Heart right ventricle (tissue), 16 donors: ENCODE measurements at regions not wholly inside any gene's neighbourhood (a gene's known extent, or its start where the extent isn't known, plus 50 kb on each side); places are given as distances from the start of the nearest gene placed in this dataset.

ENCODE experiments used
- ATAC-seq, 8 donors: fragments of 200-7000 bp; cut with Tn5 transposase; one replicate each; pipeline ENCODE4 v1.9.1; 2020; ENCODE audit warnings: mild to moderate bottlenecking in 8 of 8, moderate library complexity in 8 of 8, moderate number of reproducible peaks in 1 of 8
- DNase-seq, 2 donors: peaks; one replicate each; pipeline ENCODE4 v3.0.0-alpha.2; 2020
- H3K27ac ChIP-seq, 10 donors: fragments of 200-600 bp; sonication (generic) in 2 of 10; one replicate each; pipeline versions ENCODE4 v1.5.0 to v1.8.0; 2020 to 2022; ENCODE audit warnings: mild to moderate bottlenecking in 3 of 10
- H3K27me3 ChIP-seq, 7 donors: fragments of 200-600 bp; one replicate each; pipeline ENCODE4 v1.8.0; 2021 to 2022; ENCODE audit warnings: mild to moderate bottlenecking in 2 of 7
- H3K36me3 ChIP-seq, 9 donors: fragments of 200-600 bp; sonication (generic) in 1 of 9; one replicate each; pipeline versions ENCODE4 v1.5.0 to v1.8.0; 2020 to 2022; ENCODE audit warnings: mild to moderate bottlenecking in 2 of 9
- H3K4me1 ChIP-seq, 9 donors: fragments of 200-600 bp; sonication (generic) in 1 of 9; one replicate each; pipeline versions ENCODE4 v1.5.0 to v1.8.0; 2020 to 2022; ENCODE audit warnings: mild to moderate bottlenecking in 4 of 9
- H3K4me3 ChIP-seq, 10 donors: fragments of 200-600 bp; sonication (generic) in 2 of 10; one replicate each; pipeline versions ENCODE4 v1.5.0 to v1.8.0; 2020 to 2022; ENCODE audit warnings: mild to moderate bottlenecking in 7 of 10, moderate library complexity in 2 of 10
- H3K9me3 ChIP-seq, 11 donors: fragments of 200-600 bp in 10 of 11; sonication (generic) in 2 of 11; one replicate each; pipeline versions ENCODE4 v1.5.0 to v1.8.0; 2013 to 2022; ENCODE audit warnings: mild to moderate bottlenecking in 2 of 11, control low read depth in 1 of 11, moderate library complexity in 1 of 11
- WGBS, 2 donors: extraction: QIAGEN DNeasy Blood & Tissue Kit; methylation state at CpG; one replicate each; pipeline ENCODE4 v1.1.7; 2013; ENCODE audit warnings: inconsistent platforms in 1 of 2; 5-methylcytosine and 5-hydroxymethylcytosine counted together
- intact Hi-C, 10 donors: fragments of 100-400 bp; cut with DNase I; formaldehyde crosslinking; loops; one replicate each; pipeline versions ENCODE4 v1.11.1 to v1.14.2; 2022
- TF ChIP-seq, protein P1 (sequence below), 9 donors: fragments of 200-600 bp; sonication (generic) in 2 of 9; IDR thresholded peaks; one replicate each; pipeline versions ENCODE4 v1.5.0 to v1.8.0; 2021 to 2022; ENCODE audit warnings: antibody characterized with exemption in 9 of 9, mild to moderate bottlenecking in 5 of 9, moderate library complexity in 1 of 9
- donor health status: Arrhythmogenic right ventricular cardiomyopathy.
- donor health status: ischemic (EF 13 %, LVEDD 7.1; RV severe dilation, severe dysfunction).
- donor health status: healthy with polysubstance abuse.
- donor health status: DM: no; HTN: yes; CAD: no.
- donor health status: DM: no; HTN: no; CAD: no.
- donor health status: ischemic (EF 25% LVEDD 6.9; RV normal size, moderate dysfunction).
- donor health status: ischemic (EF 25% LVEDD 5.7; RV mildly dilated, moderate dysfunction).
- donor health status: healthy.
- donor health status: DM: yes; HTN: yes; CAD: no.
- donor health status: Ischemic cardiomyopathy.
- donor health status: ischemic (EF 35%, LVEDD 5.7; RV mildly dilated, moderate dysfunction).
- donor health status: nonischemic (EF 11% LVEDD 7.7; RV severe dilation, severe dysfunction).
- donor health status: DM: yes; HTN: yes; CAD: no.
- donor health status: PGD.
- donor health status: ischemic (EF 29% LVEDD 5.4; RV normal size, mild dysfunction).
- donor health status: nonischemic (EF 23%, LVEDD 6.1; RV moderate dilation, normal function).

DNA sequence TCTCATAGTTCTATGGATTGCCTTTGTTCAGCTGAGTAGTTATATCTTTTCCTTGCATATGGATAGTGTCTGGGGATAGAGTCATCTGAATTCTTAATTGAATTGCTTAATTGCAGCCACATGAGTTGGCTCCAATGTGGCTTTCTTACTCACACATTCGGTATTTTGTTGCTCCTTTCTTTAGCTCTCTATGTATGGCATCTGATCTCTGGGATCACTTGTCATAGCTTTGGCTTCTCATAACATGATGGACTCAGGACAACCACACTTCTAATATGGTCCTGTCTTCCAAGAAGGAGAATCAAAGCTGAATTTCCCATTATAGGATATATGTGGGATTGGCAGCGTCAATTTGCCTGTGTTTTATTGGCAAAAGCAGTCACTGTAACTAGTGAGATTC is 716.2 kb downstream of the NCAM2 start:
- intact Hi-C loops, result no loop called here
- no peak for ATAC-seq

DNA sequence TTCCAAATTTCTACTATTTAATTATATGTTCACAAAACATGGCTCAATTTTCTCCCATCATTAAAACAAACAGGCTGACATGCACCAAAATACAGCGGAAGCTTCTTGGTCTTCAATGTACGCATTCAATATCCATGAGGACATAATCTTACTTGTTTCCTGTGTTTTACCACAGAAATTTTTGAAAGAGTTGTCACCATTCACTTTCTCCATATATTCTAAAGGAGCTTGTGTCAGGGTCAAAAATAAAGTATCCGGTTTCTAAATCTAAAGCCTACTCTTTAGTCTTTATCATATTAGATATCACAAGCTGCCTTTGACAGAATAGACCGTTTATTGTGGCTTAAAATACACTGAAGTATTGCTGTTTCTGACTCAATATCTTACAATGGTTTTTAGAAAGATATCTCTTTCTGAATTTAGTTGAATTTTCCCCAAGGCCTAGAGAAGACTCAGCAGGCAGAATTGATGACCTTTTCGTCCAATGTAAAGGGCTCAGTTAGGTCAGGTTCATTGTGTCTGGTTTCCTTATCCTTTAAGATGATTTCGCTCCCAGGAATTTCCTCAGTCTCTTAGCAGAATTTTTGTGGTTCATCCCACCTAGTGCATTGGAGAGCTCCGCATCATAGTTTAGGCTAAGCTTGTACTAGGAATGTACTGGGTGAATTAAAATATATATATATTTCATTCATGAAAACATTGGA is 717.2 kb downstream of the NCAM2 start:
- Histone ChIP-seq H3K27me3 (no peaks in the 10 kb centered on the region), H3K4me3 (no peak overlapping the region), H3K36me3 (no peaks in the 10 kb centered on the region), H3K4me1 (no peaks in the 10 kb centered on the region), H3K27ac (no peak overlapping the region), H3K9me3 (no peaks in the 10 kb centered on the region)
- ATAC-seq (no peak), DNase-seq (no peak)
- intact Hi-C loops, result no loop called here
- WGBS, 2 donors, result 74 to 79% methylated on average over 7 of the region's 7 CpGs
- TF ChIP-seq, protein P1, sequence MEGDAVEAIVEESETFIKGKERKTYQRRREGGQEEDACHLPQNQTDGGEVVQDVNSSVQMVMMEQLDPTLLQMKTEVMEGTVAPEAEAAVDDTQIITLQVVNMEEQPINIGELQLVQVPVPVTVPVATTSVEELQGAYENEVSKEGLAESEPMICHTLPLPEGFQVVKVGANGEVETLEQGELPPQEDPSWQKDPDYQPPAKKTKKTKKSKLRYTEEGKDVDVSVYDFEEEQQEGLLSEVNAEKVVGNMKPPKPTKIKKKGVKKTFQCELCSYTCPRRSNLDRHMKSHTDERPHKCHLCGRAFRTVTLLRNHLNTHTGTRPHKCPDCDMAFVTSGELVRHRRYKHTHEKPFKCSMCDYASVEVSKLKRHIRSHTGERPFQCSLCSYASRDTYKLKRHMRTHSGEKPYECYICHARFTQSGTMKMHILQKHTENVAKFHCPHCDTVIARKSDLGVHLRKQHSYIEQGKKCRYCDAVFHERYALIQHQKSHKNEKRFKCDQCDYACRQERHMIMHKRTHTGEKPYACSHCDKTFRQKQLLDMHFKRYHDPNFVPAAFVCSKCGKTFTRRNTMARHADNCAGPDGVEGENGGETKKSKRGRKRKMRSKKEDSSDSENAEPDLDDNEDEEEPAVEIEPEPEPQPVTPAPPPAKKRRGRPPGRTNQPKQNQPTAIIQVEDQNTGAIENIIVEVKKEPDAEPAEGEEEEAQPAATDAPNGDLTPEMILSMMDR (IDR thresholded peaks at IDR 0.05), result no peak

More for the DNA sequence above, 716.2 kb downstream of the NCAM2 start:
- Histone ChIP-seq H3K4me1 (no peaks in the 10 kb centered on the region), H3K9me3 (no peaks in the 10 kb centered on the region), H3K27me3 (no peaks in the 10 kb centered on the region), H3K36me3 (no peaks in the 10 kb centered on the region), H3K27ac (no peak overlapping the region), H3K4me3 (no peak overlapping the region)
- TF ChIP-seq, protein P1 (IDR thresholded peaks at IDR 0.05), result no peak
- DNase-seq, result no peak
- WGBS, 2 donors, result 82 to 84% methylated on average over 2 of the region's 2 CpGs

GRCh38 chr21:21722731-21723130 is 724.5 kb downstream of the NCAM2 start:
- TF ChIP-seq, protein P1 (IDR thresholded peaks at IDR 0.05), result no peak
- intact Hi-C loops, result no loop called here
- Histone ChIP-seq H3K27me3 (no peaks in the 10 kb centered on the region), H3K4me3 (no peak overlapping the region), H3K4me1 (no peaks in the 10 kb centered on the region), H3K36me3 (no peaks in the 10 kb centered on the region), H3K27ac (no peak overlapping the region), H3K9me3 (peaks cover 0 to 12% (median 0%) of the 10 kb centered on the region in 11 donors)
- ATAC-seq (no peak), DNase-seq (no peak)
- WGBS, 2 donors, result 88 to 90% methylated on average over 2 of the region's 2 CpGs

GRCh38 chr21:21730512-21730911 is 732.3 kb downstream of the NCAM2 start:
- TF ChIP-seq, protein P1 (IDR thresholded peaks at IDR 0.05), result no peak
- peaks cover 0 to 12% (median 0%) of the 10 kb centered on the region in 11 donors for H3K9me3 ChIP-seq
- no peaks in the 10 kb centered on the region for H3K27me3 ChIP-seq
- H3K4me3 ChIP-seq, result no peak overlapping the region
- intact Hi-C loops, result no loop called here
- H3K4me1 ChIP-seq, result no peaks in the 10 kb centered on the region
- 57 to 64% methylated on average over 5 of the region's 5 CpGs for WGBS, 2 donors
- H3K36me3 ChIP-seq, result no peaks in the 10 kb centered on the region
- no peak for DNase-seq
- peak in 3 of 8 donors; percentile 23 to 71 (median 65) for ATAC-seq
- H3K27ac ChIP-seq, result no peak overlapping the region
